H9 (cell line): ENCODE measurements at regions not wholly inside any gene's neighbourhood (a gene's known extent, or its start where the extent isn't known, plus 50 kb on each side); places are given as distances from the start of the nearest gene placed in this dataset.

Source experiments
- DNase-seq: peaks from one replicate; pipeline ENCODE4 v3.0.0-alpha.2; 2017
- H2AFZ ChIP-seq: one replicate; pipeline ENCODE4 v1.6.1; 2013; ENCODE audit warnings: mild to moderate bottlenecking, low read length, control low read depth, moderate library complexity
- H2AK5ac ChIP-seq: 2 replicates; pipeline ENCODE4 v1.6.1; 2013; ENCODE audit warnings: low read length, control low read depth, mixed read lengths; ENCODE audit not compliant: insufficient read length
- H2BK120ac ChIP-seq: one replicate; pipeline ENCODE4 v1.6.1; 2013; ENCODE audit warnings: low read depth, mild to moderate bottlenecking, low read length, control low read depth, inconsistent platforms; ENCODE audit not compliant: poor library complexity, severe bottlenecking
- H2BK12ac ChIP-seq: 2 replicates; pipeline ENCODE4 v1.6.1; 2013; ENCODE audit warnings: low read length, control low read depth, mixed read lengths, low read depth; ENCODE audit not compliant: insufficient read length
- H2BK15ac ChIP-seq: 2 replicates; pipeline ENCODE4 v1.6.1; 2013; ENCODE audit warnings: low read depth, low read length, control low read depth
- H2BK20ac ChIP-seq: one replicate; pipeline ENCODE4 v1.6.1; 2013; ENCODE audit warnings: low read depth, mild to moderate bottlenecking, low read length, control low read depth, inconsistent platforms; ENCODE audit not compliant: poor library complexity, severe bottlenecking
- H2BK5ac ChIP-seq: 2 replicates; pipeline ENCODE4 v1.6.1; 2013; ENCODE audit warnings: low read length, control low read depth, mixed read lengths; ENCODE audit not compliant: insufficient read length
- H3K14ac ChIP-seq: 2 replicates; pipeline ENCODE4 v1.6.1; 2013; ENCODE audit warnings: low read length, control low read depth; ENCODE audit not compliant: insufficient read depth
- H3K18ac ChIP-seq: 2 replicates; pipeline ENCODE4 v1.6.1; 2013; ENCODE audit warnings: low read depth, mild to moderate bottlenecking, mixed read lengths, low read length, control low read depth; ENCODE audit not compliant: insufficient read length
- H3K23ac ChIP-seq: 2 replicates; pipeline ENCODE4 v1.6.1; 2013; ENCODE audit warnings: low read length, control low read depth, mixed read lengths, low read depth; ENCODE audit not compliant: insufficient read length
- H3K23me2 ChIP-seq: 2 replicates; pipeline ENCODE4 v1.6.1; 2013; ENCODE audit warnings: low read depth, mild to moderate bottlenecking, mixed read lengths, low read length, control low read depth; ENCODE audit not compliant: insufficient read length, poor library complexity, severe bottlenecking
- H3K27ac ChIP-seq: 2 replicates; pipeline ENCODE4 v1.5.1; 2013; ENCODE audit warnings: low read length, control low read depth, mixed read lengths, low read depth; ENCODE audit not compliant: insufficient read length
- H3K27me3 ChIP-seq: 2 replicates; pipeline ENCODE4 v1.6.1; 2013; ENCODE audit warnings: low read length, control low read depth, inconsistent platforms; ENCODE audit not compliant: insufficient read depth
- H3K4ac ChIP-seq: 2 replicates; pipeline ENCODE4 v1.6.1; 2013; ENCODE audit warnings: low read depth, mild to moderate bottlenecking, control low read depth, inconsistent platforms, low read length, moderate library complexity
- H3K4me1 ChIP-seq: 2 replicates; pipeline ENCODE4 v1.6.1; 2013; ENCODE audit warnings: low read length, control low read depth, inconsistent platforms; ENCODE audit not compliant: insufficient read depth
- H3K4me2 ChIP-seq: 2 replicates; pipeline ENCODE4 v1.6.1; 2013; ENCODE audit warnings: low read length, control low read depth, mixed read lengths; ENCODE audit not compliant: insufficient read length, insufficient read depth
- H3K56ac ChIP-seq: 2 replicates; pipeline ENCODE4 v1.6.1; 2013; ENCODE audit warnings: low read depth, mild to moderate bottlenecking, mixed read lengths, low read length, control low read depth; ENCODE audit not compliant: insufficient read length
- H3K79me1 ChIP-seq: 2 replicates; pipeline ENCODE4 v1.6.1; 2013; ENCODE audit warnings: low read depth, mild to moderate bottlenecking, moderate library complexity, low read length, control low read depth, inconsistent platforms; ENCODE audit not compliant: insufficient read depth, poor library complexity, severe bottlenecking
- H3K79me2 ChIP-seq: 2 replicates; pipeline ENCODE4 v1.6.1; 2013; ENCODE audit warnings: low read length, control low read depth, inconsistent platforms; ENCODE audit not compliant: insufficient read depth
- H3K9ac ChIP-seq: 2 replicates; pipeline ENCODE4 v1.6.1; 2013; ENCODE audit warnings: low read length, control low read depth, mixed read lengths; ENCODE audit not compliant: insufficient read length; ENCODE audit errors: extremely low read depth
- H3K9me3 ChIP-seq: one replicate; pipeline ENCODE4 v1.6.1; 2013; ENCODE audit warnings: low read depth, low read length, inconsistent platforms; ENCODE audit not compliant: control insufficient read depth
- H3T11ph ChIP-seq: one replicate; pipeline ENCODE4 v1.6.1; 2013; ENCODE audit warnings: mild to moderate bottlenecking, low read length, control low read depth, inconsistent platforms
- H4K20me1 ChIP-seq: one replicate; pipeline ENCODE4 v1.6.1; 2013; ENCODE audit not compliant: control insufficient read depth, insufficient read length, insufficient read depth
- H4K5ac ChIP-seq: 2 replicates; pipeline ENCODE4 v1.6.1; 2013; ENCODE audit warnings: low read depth, mild to moderate bottlenecking, mixed read lengths, low read length, control low read depth; ENCODE audit not compliant: insufficient read length
- H4K8ac ChIP-seq: replicated peaks from 2 replicates; pipeline ENCODE4 v1.6.1; 2013; ENCODE audit warnings: low read length, control low read depth, mixed read lengths, low read depth; ENCODE audit not compliant: insufficient read length
- H4K91ac ChIP-seq: 2 replicates; pipeline ENCODE4 v1.6.1; 2013; ENCODE audit warnings: low read depth, mild to moderate bottlenecking, moderate library complexity, mixed read lengths, low read length, control low read depth; ENCODE audit not compliant: insufficient read length
- H3K27ac Mint-ChIP-seq, 3 experiments: 2 replicates in 2 of 3; 3 replicates in 1 of 3; pipeline ENCODE4 v1.8.0; 2020 to 2021; ENCODE audit warnings: mixed read lengths in 3 of 3, mild to moderate bottlenecking in 1 of 3, moderate library complexity in 1 of 3
- H3K27me3 Mint-ChIP-seq: 2 replicates; pipeline ENCODE4 v1.8.0; 2021; ENCODE audit warnings: low read depth, mild to moderate bottlenecking, moderate library complexity, mixed read lengths
- H3K36me3 Mint-ChIP-seq, 3 experiments: 2 replicates in 2 of 3; 3 replicates in 1 of 3; pipeline ENCODE4 v1.8.0; 2020 to 2021; ENCODE audit warnings: low read depth in 3 of 3, mixed read lengths in 3 of 3; ENCODE audit not compliant: insufficient read depth in 1 of 3
- H3K4me1 Mint-ChIP-seq, 2 experiments: 2 replicates each; pipeline ENCODE4 v1.8.0; 2020; ENCODE audit warnings: mixed read lengths in 2 of 2
- H3K4me3 Mint-ChIP-seq, 2 experiments: 2 replicates in 1 of 2; 3 replicates in 1 of 2; pipeline ENCODE4 v1.8.0; 2020 to 2021; ENCODE audit warnings: mild to moderate bottlenecking in 2 of 2, mixed read lengths in 2 of 2, moderate library complexity in 1 of 2
- H3K9me3 Mint-ChIP-seq, 2 experiments: 2 replicates in 1 of 2; 3 replicates in 1 of 2; pipeline ENCODE4 v1.8.0; 2020; ENCODE audit warnings: mild to moderate bottlenecking in 2 of 2, mixed read lengths in 2 of 2, moderate library complexity in 1 of 2
- TF ChIP-seq, protein P1 (sequence below): fragments of 200-600 bp; sonication (generic); conservative IDR thresholded peaks from 3 replicates; pipeline ENCODE4 v1.8.0; 2021; ENCODE audit warnings: antibody characterized with exemption, mild to moderate bottlenecking

DNA sequence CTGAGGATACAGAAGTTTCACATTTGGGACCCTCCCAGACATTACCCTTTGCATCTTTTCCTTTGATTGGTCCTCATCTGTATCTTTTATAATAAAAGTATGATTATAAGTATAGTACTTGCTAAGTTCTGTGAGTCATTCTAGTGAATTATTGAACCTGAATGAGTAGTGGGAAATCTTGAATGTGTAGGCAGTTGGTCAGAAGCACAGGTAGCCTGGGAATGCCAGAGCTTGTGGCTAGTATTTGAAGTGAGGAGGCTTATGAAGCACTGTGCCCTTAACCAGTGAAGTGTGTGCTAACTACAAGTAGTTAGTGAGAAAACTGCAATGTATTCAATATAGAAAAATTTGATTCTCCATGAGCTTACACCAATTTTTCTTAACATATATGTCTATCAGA lies 257.6 kb downstream of the GRB14 start:
- Mint-ChIP-seq H3K4me3 (no peak overlapping the region), H3K36me3 (no peaks in the 10 kb centered on the region), H3K27me3 (no peaks in the 10 kb centered on the region), H3K27ac (no peak overlapping the region), H3K9me3 (no peaks in the 10 kb centered on the region), H3K4me1 (no peaks in the 10 kb centered on the region)
- no peak overlapping the region for H3K27ac ChIP-seq
- H3K23ac ChIP-seq: no peak overlapping the region
- H3K4me1 ChIP-seq: no peaks in the 10 kb centered on the region
- H2AK5ac ChIP-seq: no peak overlapping the region
- no peaks in the 10 kb centered on the region for H3K23me2 ChIP-seq
- H2AFZ ChIP-seq: no peak overlapping the region
- H3K4ac ChIP-seq: no peak overlapping the region
- no peaks in the 10 kb centered on the region for H3K79me1 ChIP-seq
- H2BK15ac ChIP-seq: no peak overlapping the region
- no peak overlapping the region for H3K56ac ChIP-seq
- no peak overlapping the region for H2BK5ac ChIP-seq
- no peak overlapping the region for H3T11ph ChIP-seq
- H3K9me3 ChIP-seq: no peaks in the 10 kb centered on the region
- H4K8ac ChIP-seq: no peak overlapping the region
- TF ChIP-seq, protein P1, sequence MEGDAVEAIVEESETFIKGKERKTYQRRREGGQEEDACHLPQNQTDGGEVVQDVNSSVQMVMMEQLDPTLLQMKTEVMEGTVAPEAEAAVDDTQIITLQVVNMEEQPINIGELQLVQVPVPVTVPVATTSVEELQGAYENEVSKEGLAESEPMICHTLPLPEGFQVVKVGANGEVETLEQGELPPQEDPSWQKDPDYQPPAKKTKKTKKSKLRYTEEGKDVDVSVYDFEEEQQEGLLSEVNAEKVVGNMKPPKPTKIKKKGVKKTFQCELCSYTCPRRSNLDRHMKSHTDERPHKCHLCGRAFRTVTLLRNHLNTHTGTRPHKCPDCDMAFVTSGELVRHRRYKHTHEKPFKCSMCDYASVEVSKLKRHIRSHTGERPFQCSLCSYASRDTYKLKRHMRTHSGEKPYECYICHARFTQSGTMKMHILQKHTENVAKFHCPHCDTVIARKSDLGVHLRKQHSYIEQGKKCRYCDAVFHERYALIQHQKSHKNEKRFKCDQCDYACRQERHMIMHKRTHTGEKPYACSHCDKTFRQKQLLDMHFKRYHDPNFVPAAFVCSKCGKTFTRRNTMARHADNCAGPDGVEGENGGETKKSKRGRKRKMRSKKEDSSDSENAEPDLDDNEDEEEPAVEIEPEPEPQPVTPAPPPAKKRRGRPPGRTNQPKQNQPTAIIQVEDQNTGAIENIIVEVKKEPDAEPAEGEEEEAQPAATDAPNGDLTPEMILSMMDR: no peak
- H4K5ac ChIP-seq: no peak overlapping the region
- H3K27me3 ChIP-seq: no peaks in the 10 kb centered on the region
- no peak overlapping the region for H2BK12ac ChIP-seq
- H2BK20ac ChIP-seq: no peak overlapping the region
- H3K79me2 ChIP-seq: no peaks in the 10 kb centered on the region
- H4K20me1 ChIP-seq: no peaks in the 10 kb centered on the region
- no peak overlapping the region for H3K14ac ChIP-seq
- H4K91ac ChIP-seq: no peak overlapping the region
- no peak overlapping the region for H2BK120ac ChIP-seq
- H3K4me2 ChIP-seq: no peak overlapping the region
- no peak overlapping the region for H3K9ac ChIP-seq
- H3K18ac ChIP-seq: no peak overlapping the region
- DNase-seq: no peak
